ENCODE measurements at regions not wholly inside any gene's neighbourhood (a gene's known extent, or its start where the extent isn't known, plus 50 kb on each side); places are given as distances from the start of the nearest gene placed in this dataset.

- TF ChIP-seq ZNF548 (tag by site-specific recombination; IDR thresholded peaks at IDR 0.05) (no peak), ZBTB10 (tag by site-specific recombination; IDR thresholded peaks at IDR 0.05) (no peak), ZNF501 (tag by site-specific recombination; IDR thresholded peaks at IDR 0.05) (no peak), ZNF404 (tag by site-specific recombination; IDR thresholded peaks at IDR 0.05) (no peak), ZEB2 (tag by site-specific recombination; IDR thresholded peaks at IDR 0.05) (no peak), ZBTB7A (tag by site-specific recombination; IDR thresholded peaks at IDR 0.05; ENCODE audit: low read depth) (no peak), GLI2 (tag by site-specific recombination; IDR thresholded peaks at IDR 0.05; ENCODE audit: borderline replicate concordance, low read depth) (no peak), HOXD13 (CRISPR knock-in tag; IDR thresholded peaks at IDR 0.05; ENCODE audit: borderline replicate concordance) (no peak), REST (tag by site-specific recombination; IDR thresholded peaks at IDR 0.05) (no peak), EGR2 (tag by site-specific recombination; IDR thresholded peaks at IDR 0.05; ENCODE audit: low read depth) (no peak)
- ChIA-PET CTCF (interaction anchor here (0.7 kb wide), 1 partner anchor 1370 kb away, joined by 3 read pairs; no protein-coding TSS in a partner anchor), POLR2A (no interaction called here)
- Histone ChIP-seq H3K4me3 (ENCODE audit: low read depth, low read length) (no peak overlapping the region), H3K9me3 (ENCODE audit: control insufficient read depth, insufficient read depth, low read depth, low read length) (no peaks in the 10 kb centered on the region), H3K36me3 (ENCODE audit: control insufficient read depth in 2 of 2, insufficient read depth in 1 of 2, low read length in 2 of 2) (no peaks in the 10 kb centered on the region), H3K27ac (ENCODE audit: extremely low read depth, low read depth, low read length) (no peak overlapping the region), H3K4me1 (ENCODE audit: control insufficient read depth, insufficient read depth, low read length) (no peaks in the 10 kb centered on the region)
Measured at GRCh38 chr1:222187566-222188332, 360.2 kb downstream of the HHIPL2 start.

- Histone ChIP-seq H3K27ac (ENCODE audit: extremely low read depth, low read depth, low read length) (no peak overlapping the region), H3K9me3 (ENCODE audit: control insufficient read depth, insufficient read depth, low read depth, low read length) (no peaks in the 10 kb centered on the region), H3K4me3 (ENCODE audit: low read depth, low read length) (no peak overlapping the region), H3K36me3 (ENCODE audit: control insufficient read depth in 2 of 2, insufficient read depth in 1 of 2, low read length in 2 of 2) (no peaks in the 10 kb centered on the region), H3K4me1 (ENCODE audit: control insufficient read depth, insufficient read depth, low read length) (no peaks in the 10 kb centered on the region)
- TF ChIP-seq MYNN (tag by site-specific recombination; IDR thresholded peaks at IDR 0.05; ENCODE audit: borderline replicate concordance) (no peak), SETDB1 (IDR thresholded peaks at IDR 0.05; ENCODE audit: insufficient read length, low read length) (peak; percentile 40), ZNF362 (tag by site-specific recombination; IDR thresholded peaks at IDR 0.05) (no peak), ZNF184 (tag by site-specific recombination; IDR thresholded peaks at IDR 0.05) (no peak), ZNF670 (tag by site-specific recombination; IDR thresholded peaks at IDR 0.05; ENCODE audit: low read depth) (no peak), ZNF560 (tag by site-specific recombination; IDR thresholded peaks at IDR 0.05; ENCODE audit: borderline replicate concordance) (no peak), GLI2 (tag by site-specific recombination; IDR thresholded peaks at IDR 0.05; ENCODE audit: borderline replicate concordance, low read depth) (no peak), ZNF404 (tag by site-specific recombination; IDR thresholded peaks at IDR 0.05) (no peak), ZNF561 (tag by site-specific recombination; IDR thresholded peaks at IDR 0.05; ENCODE audit: borderline replicate concordance) (no peak)
- CTCF ChIA-PET: interaction anchor here (0.5 to 0.7 kb wide), 2 partner anchors 69 to 98 kb away, joined by 3 to 5 read pairs; no protein-coding TSS in a partner anchor
- POLR2A ChIA-PET: no interaction called here
Measured at GRCh38 chr1:222182641-222183040, 365.3 kb downstream of the HHIPL2 start.

All from HEK293 (cell line).